ENCODE measurements at regions not wholly inside any gene's neighbourhood (a gene's known extent, or its start where the extent isn't known, plus 50 kb on each side); places are given as distances from the start of the nearest gene placed in this dataset.

- ATAC-seq (ENCODE audit: insufficient read depth, low read depth) (no peak), DNase-seq (no peak)
- no peak overlapping the region for H3K4me3 ChIP-seq (ENCODE audit: low read depth in 1 of 2, low read length in 2 of 2)
- no peak overlapping the region for H3K4me2 ChIP-seq (ENCODE audit: insufficient read depth, low read length)
- H4K20me1 ChIP-seq (ENCODE audit: insufficient read depth, low read length) = peaks cover 7% of the 10 kb centered on the region; the same call in 1 of the 2 replicates
- no peaks in the 10 kb centered on the region for H3K79me2 ChIP-seq (ENCODE audit: insufficient read depth, low read length)
- H3K27me3 ChIP-seq (ENCODE audit: insufficient read depth, low read length, poor library complexity) = peaks cover 5% of the 10 kb centered on the region
- H3K9me3 ChIP-seq (ENCODE audit: insufficient read depth, low read length, severe bottlenecking) = no peaks in the 10 kb centered on the region
- TF ChIP-seq EZH2 (IDR thresholded peaks at IDR 0.05; ENCODE audit: borderline replicate concordance, low read depth, low read length, severe bottlenecking) (no peak), CTCF (IDR thresholded peaks at IDR 0.05; ENCODE audit: borderline replicate concordance, extremely low read depth, low read length, poor library complexity, severe bottlenecking) (no peak)
- H3K4me1 ChIP-seq (ENCODE audit: insufficient read depth, low read length) = no peaks in the 10 kb centered on the region
- no peak overlapping the region for H3K27ac ChIP-seq (ENCODE audit: low read length)
- H3K9ac ChIP-seq (ENCODE audit: low read depth, low read length) = no peak overlapping the region
- no peak overlapping the region for H2AFZ ChIP-seq (ENCODE audit: low read depth, low read length)
- H3K36me3 ChIP-seq (ENCODE audit: insufficient read depth, low read length) = no peaks in the 10 kb centered on the region
Observed at GRCh38 chr11:70725739-70726138, 327.4 kb downstream of the CTTN start.

- ATAC-seq (ENCODE audit: insufficient read depth, low read depth) = no peak
- no peaks in the 10 kb centered on the region for H3K4me1 ChIP-seq (ENCODE audit: insufficient read depth, low read length)
Observed at GRCh38 chr11:70727021-70727420, 328.7 kb downstream of the CTTN start.

GRCh38 chr11:70727899-70728620 lies 329.7 kb downstream of the CTTN start:
- Histone ChIP-seq H3K9ac (ENCODE audit: low read depth, low read length) (no peak overlapping the region), H3K4me3 (ENCODE audit: low read depth in 1 of 2, low read length in 2 of 2) (no peak overlapping the region), H2AFZ (ENCODE audit: low read depth, low read length) (no peak overlapping the region), H3K79me2 (ENCODE audit: insufficient read depth, low read length) (no peaks in the 10 kb centered on the region), H3K4me2 (ENCODE audit: insufficient read depth, low read length) (no peak overlapping the region), H3K27me3 (ENCODE audit: insufficient read depth, low read length, poor library complexity) (no peaks in the 10 kb centered on the region), H3K27ac (ENCODE audit: low read length) (no peak overlapping the region), H3K4me1 (ENCODE audit: insufficient read depth, low read length) (no peaks in the 10 kb centered on the region), H4K20me1 (ENCODE audit: insufficient read depth, low read length) (peaks cover 7% of the 10 kb centered on the region; the same call in 1 of the 2 replicates), H3K9me3 (ENCODE audit: insufficient read depth, low read length, severe bottlenecking) (no peaks in the 10 kb centered on the region), H3K36me3 (ENCODE audit: insufficient read depth, low read length) (no peaks in the 10 kb centered on the region)
- ATAC-seq (ENCODE audit: insufficient read depth, low read depth) (no peak), DNase-seq (no peak)
- TF ChIP-seq CTCF (IDR thresholded peaks at IDR 0.05; ENCODE audit: borderline replicate concordance, extremely low read depth, low read length, poor library complexity, severe bottlenecking) = no peak
- TF ChIP-seq EZH2 (IDR thresholded peaks at IDR 0.05; ENCODE audit: borderline replicate concordance, low read depth, low read length, severe bottlenecking) = no peak

More at GRCh38 chr11:70727021-70727420, 328.7 kb downstream of the CTTN start:
- Histone ChIP-seq H3K9me3 (ENCODE audit: insufficient read depth, low read length, severe bottlenecking) (no peaks in the 10 kb centered on the region), H3K9ac (ENCODE audit: low read depth, low read length) (no peak overlapping the region), H2AFZ (ENCODE audit: low read depth, low read length) (no peak overlapping the region), H3K36me3 (ENCODE audit: insufficient read depth, low read length) (no peaks in the 10 kb centered on the region), H3K4me2 (ENCODE audit: insufficient read depth, low read length) (no peak overlapping the region), H3K4me3 (ENCODE audit: low read depth in 1 of 2, low read length in 2 of 2) (no peak overlapping the region), H4K20me1 (ENCODE audit: insufficient read depth, low read length) (peaks cover 7% of the 10 kb centered on the region; the same call in 1 of the 2 replicates), H3K79me2 (ENCODE audit: insufficient read depth, low read length) (no peaks in the 10 kb centered on the region), H3K27me3 (ENCODE audit: insufficient read depth, low read length, poor library complexity) (no peaks in the 10 kb centered on the region), H3K27ac (ENCODE audit: low read length) (no peak overlapping the region)
- no peak for DNase-seq
- TF ChIP-seq CTCF (IDR thresholded peaks at IDR 0.05; ENCODE audit: borderline replicate concordance, extremely low read depth, low read length, poor library complexity, severe bottlenecking) = no peak
